ENCODE measurements at regions not wholly inside any gene's neighbourhood (a gene's known extent, or its start where the extent isn't known, plus 50 kb on each side); places are given as distances from the start of the nearest gene placed in this dataset.

- Histone ChIP-seq H2AFZ (ENCODE audit: low read length) (no peak overlapping the region), H3K4me2 (ENCODE audit: insufficient read depth, low read length) (no peak overlapping the region), H3K36me3 (ENCODE audit: insufficient read depth, low read length) (no peaks in the 10 kb centered on the region), H3K27ac (ENCODE audit: low read depth, low read length) (peak overlapping the region; percentile 31), H3K4me1 (ENCODE audit: insufficient read depth, low read length) (peaks cover 17% of the 10 kb centered on the region), H3K27me3 (ENCODE audit: insufficient read depth, low read length) (no peaks in the 10 kb centered on the region), H3K4me3 (ENCODE audit: insufficient read depth, low read length) (no peak overlapping the region), H4K20me1 (ENCODE audit: insufficient read depth, low read length) (no peaks in the 10 kb centered on the region), H3K9me3 (ENCODE audit: low read depth, low read length) (no peaks in the 10 kb centered on the region), H3K79me2 (ENCODE audit: insufficient read depth, low read length) (no peaks in the 10 kb centered on the region)
- DNase-seq (ENCODE audit: insufficient read length, low spot score, missing footprints) = peak; percentile 88
- TF ChIP-seq CTCF (IDR thresholded peaks at IDR 0.05; ENCODE audit: extremely low read depth, low read depth, low read length) = no peak
Observed at GRCh38 chr12:24039113-24039525, 89.6 kb upstream of the SOX5 start.

- H3K9me3 ChIP-seq (ENCODE audit: low read depth, low read length) = no peaks in the 10 kb centered on the region
- no peaks in the 10 kb centered on the region for H3K79me2 ChIP-seq (ENCODE audit: insufficient read depth, low read length)
- TF ChIP-seq CTCF (IDR thresholded peaks at IDR 0.05; ENCODE audit: extremely low read depth, low read depth, low read length) = no peak
- peaks cover 17% of the 10 kb centered on the region for H3K4me1 ChIP-seq (ENCODE audit: insufficient read depth, low read length)
- H3K4me2 ChIP-seq (ENCODE audit: insufficient read depth, low read length) = no peak overlapping the region
- DNase-seq (ENCODE audit: insufficient read length, low spot score, missing footprints) = no peak
- H3K27me3 ChIP-seq (ENCODE audit: insufficient read depth, low read length) = no peaks in the 10 kb centered on the region
- H3K36me3 ChIP-seq (ENCODE audit: insufficient read depth, low read length) = no peaks in the 10 kb centered on the region
- no peak overlapping the region for H2AFZ ChIP-seq (ENCODE audit: low read length)
- H3K27ac ChIP-seq (ENCODE audit: low read depth, low read length) = peak overlapping the region; percentile 31
- H3K4me3 ChIP-seq (ENCODE audit: insufficient read depth, low read length) = no peak overlapping the region
- no peaks in the 10 kb centered on the region for H4K20me1 ChIP-seq (ENCODE audit: insufficient read depth, low read length)
Observed at GRCh38 chr12:24038211-24038997, 88.9 kb upstream of the SOX5 start.

GRCh38 chr12:24036438-24037216 is 87.2 kb upstream of the SOX5 start:
- Histone ChIP-seq H3K4me1 (ENCODE audit: insufficient read depth, low read length) (peaks cover 17% of the 10 kb centered on the region), H2AFZ (ENCODE audit: low read length) (no peak overlapping the region), H3K27ac (ENCODE audit: low read depth, low read length) (no peak overlapping the region), H4K20me1 (ENCODE audit: insufficient read depth, low read length) (no peaks in the 10 kb centered on the region), H3K4me3 (ENCODE audit: insufficient read depth, low read length) (no peak overlapping the region), H3K79me2 (ENCODE audit: insufficient read depth, low read length) (no peaks in the 10 kb centered on the region), H3K36me3 (ENCODE audit: insufficient read depth, low read length) (no peaks in the 10 kb centered on the region), H3K27me3 (ENCODE audit: insufficient read depth, low read length) (no peaks in the 10 kb centered on the region), H3K9me3 (ENCODE audit: low read depth, low read length) (no peaks in the 10 kb centered on the region), H3K4me2 (ENCODE audit: insufficient read depth, low read length) (no peak overlapping the region)
- no peak for DNase-seq (ENCODE audit: insufficient read length, low spot score, missing footprints)
- no peak for TF ChIP-seq CTCF (IDR thresholded peaks at IDR 0.05; ENCODE audit: extremely low read depth, low read depth, low read length)

- Histone ChIP-seq H3K27ac (ENCODE audit: low read depth, low read length) (no peak overlapping the region), H3K27me3 (ENCODE audit: insufficient read depth, low read length) (no peaks in the 10 kb centered on the region), H3K36me3 (ENCODE audit: insufficient read depth, low read length) (no peaks in the 10 kb centered on the region), H3K4me1 (ENCODE audit: insufficient read depth, low read length) (peaks cover 17% of the 10 kb centered on the region), H3K4me2 (ENCODE audit: insufficient read depth, low read length) (no peak overlapping the region), H3K4me3 (ENCODE audit: insufficient read depth, low read length) (no peak overlapping the region), H2AFZ (ENCODE audit: low read length) (no peak overlapping the region), H4K20me1 (ENCODE audit: insufficient read depth, low read length) (no peaks in the 10 kb centered on the region), H3K79me2 (ENCODE audit: insufficient read depth, low read length) (no peaks in the 10 kb centered on the region), H3K9me3 (ENCODE audit: low read depth, low read length) (no peaks in the 10 kb centered on the region)
- no peak for DNase-seq (ENCODE audit: insufficient read length, low spot score, missing footprints)
- TF ChIP-seq CTCF (IDR thresholded peaks at IDR 0.05; ENCODE audit: extremely low read depth, low read depth, low read length) = no peak
Observed at GRCh38 chr12:24034894-24035293, 85.4 kb upstream of the SOX5 start.
